IPS-NIHi7 (cell line): ENCODE measurements at regions not wholly inside any gene's neighbourhood (a gene's known extent, or its start where the extent isn't known, plus 50 kb on each side); places are given as distances from the start of the nearest gene placed in this dataset.

ENCODE experiments used
- DNase-seq: peaks from one replicate; pipeline ENCODE4 v3.0.0; 2012; ENCODE audit warnings: mixed read lengths; ENCODE audit errors: extremely low spot score

GRCh38 chr3:31249545-31249944, 283.2 kb upstream of the STT3B start:
- no peak for DNase-seq

GRCh38 chr3:31250116-31250777, 282.5 kb upstream of the STT3B start:
- DNase-seq: no peak

DNA sequence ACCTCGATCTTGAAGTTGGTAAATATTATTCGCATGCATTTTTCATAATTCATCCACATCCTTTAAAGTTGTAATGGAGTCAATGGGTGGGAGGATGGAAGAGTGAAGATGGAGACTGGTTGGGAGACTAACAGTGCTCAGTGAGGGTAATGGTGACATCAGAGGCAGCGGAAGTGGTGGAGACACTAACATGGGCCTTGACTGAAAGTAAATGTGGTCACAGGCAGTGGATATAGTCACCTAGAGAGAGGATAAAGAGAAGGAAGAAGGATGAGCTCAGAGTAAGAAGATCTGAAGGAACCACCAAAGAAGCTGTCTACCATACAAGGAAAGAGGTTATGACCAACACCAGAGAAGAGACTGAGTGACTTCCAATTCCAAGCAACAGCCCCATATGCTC, 281.6 kb upstream of the STT3B start:
- no peak for DNase-seq

DNA sequence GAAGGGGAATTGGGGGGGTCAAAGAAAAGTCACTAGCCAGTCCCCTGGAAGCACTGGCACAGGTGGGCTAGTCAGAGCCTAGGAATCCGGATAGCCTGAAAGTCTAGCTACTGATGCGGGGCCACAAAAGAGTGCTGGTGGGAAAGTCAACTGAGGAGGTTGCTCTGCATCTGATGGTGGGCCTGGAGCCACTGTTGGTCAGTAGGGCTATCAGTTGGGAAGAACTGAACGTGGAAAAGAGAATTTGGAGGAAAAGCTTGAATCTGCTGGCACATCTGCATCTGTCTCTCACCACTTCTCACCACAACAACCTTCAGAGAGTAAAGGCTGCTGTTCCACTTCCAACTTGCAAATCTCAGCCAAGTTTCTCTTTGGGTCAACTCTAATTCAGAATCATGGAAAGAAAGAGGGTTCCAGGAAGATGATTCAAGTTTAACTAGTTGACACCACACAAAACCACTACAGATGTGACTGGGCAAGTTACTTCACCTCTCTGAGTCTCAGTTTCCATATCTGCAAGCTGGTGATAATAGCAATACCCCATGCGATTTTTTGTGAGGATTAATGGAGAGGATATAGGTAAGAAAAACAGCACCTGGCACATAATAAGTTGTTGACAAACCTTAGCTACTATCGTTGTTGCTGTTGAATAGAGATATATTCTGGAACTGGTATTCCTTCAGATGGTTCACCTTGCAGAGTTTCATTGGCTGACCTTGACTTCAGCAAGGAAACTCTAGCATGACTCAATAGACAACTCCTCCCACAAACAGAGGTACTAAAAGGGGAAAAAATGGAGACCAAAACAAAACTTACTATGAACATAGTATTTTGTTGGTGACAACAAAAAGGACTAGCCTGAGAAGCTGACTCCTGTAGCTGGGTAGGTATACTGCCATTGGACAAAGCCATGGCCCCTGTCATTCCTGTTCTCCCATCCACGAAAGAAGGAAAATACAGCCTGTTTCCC, 280.2 kb upstream of the STT3B start:
- no peak for DNase-seq

GRCh38 chr3:31253782-31254181, 278.9 kb upstream of the STT3B start:
- DNase-seq: no peak

GRCh38 chr3:31254483-31254882, 278.2 kb upstream of the STT3B start:
- no peak for DNase-seq

- DNase-seq: no peak
These were observed 277.6 kb upstream of the STT3B start for GRCh38 chr3:31255007-31255581.

DNA sequence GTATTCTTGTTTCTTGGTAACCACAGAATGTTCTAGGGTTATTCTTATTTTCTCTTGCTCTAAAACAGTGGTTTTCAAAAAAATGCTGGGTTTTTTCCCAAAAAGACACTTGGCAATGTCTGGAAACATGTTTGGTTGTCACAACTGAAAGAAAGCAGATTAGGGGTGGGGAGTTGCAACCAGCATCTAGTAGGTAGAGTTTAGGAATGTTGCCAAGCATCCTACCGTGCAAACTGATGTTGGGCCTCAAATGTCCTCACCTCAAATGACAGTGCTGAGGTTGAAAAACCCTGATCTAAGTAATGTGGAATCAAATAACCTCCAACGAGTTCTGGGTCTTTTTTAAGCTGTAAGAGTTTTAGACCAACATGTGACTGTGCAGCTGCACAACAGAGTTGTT, 270.5 kb upstream of the STT3B start:
- DNase-seq: no peak

- DNase-seq: no peak
These were observed 268.8 kb upstream of the STT3B start for GRCh38 chr3:31263897-31264296.

DNA sequence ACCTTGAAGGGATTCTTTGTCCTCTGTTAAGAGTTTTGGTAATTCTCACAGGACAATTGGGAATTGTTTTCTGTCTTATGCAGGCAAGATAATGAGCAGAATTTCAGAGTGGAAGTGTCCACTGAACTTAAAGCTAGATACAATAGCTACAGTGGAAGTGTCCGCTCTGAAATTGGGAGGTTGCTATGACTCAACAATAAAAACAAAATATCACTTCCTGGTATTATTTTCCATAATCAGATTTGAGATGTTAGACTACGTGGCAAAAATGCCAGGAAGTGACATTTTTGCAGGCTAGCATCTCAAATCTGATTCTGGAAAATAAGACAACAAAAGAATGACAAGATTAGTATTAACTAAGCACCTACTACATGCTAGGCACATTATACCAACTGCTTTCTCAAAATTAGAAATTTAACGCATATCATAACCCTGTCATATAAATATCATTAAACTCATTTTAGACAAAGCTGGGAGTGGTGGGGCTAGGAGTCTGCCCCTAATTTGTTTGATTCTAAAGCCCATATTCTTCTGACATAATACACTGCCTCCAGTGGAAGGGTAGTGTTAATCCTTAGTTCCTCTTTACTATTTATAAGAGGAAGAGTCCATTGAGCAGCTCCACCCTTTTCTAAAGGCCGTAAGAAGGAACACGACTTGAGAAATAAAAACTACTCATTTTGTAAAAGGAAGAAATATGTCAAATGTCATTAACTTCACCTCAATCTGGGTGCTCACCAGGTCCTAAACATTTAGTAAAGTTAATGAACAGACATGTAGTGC, 266.9 kb upstream of the STT3B start:
- DNase-seq: no peak

GRCh38 chr3:31268868-31269267, 263.9 kb upstream of the STT3B start:
- DNase-seq: no peak

GRCh38 chr3:31270010-31270409, 262.7 kb upstream of the STT3B start:
- no peak for DNase-seq

DNA sequence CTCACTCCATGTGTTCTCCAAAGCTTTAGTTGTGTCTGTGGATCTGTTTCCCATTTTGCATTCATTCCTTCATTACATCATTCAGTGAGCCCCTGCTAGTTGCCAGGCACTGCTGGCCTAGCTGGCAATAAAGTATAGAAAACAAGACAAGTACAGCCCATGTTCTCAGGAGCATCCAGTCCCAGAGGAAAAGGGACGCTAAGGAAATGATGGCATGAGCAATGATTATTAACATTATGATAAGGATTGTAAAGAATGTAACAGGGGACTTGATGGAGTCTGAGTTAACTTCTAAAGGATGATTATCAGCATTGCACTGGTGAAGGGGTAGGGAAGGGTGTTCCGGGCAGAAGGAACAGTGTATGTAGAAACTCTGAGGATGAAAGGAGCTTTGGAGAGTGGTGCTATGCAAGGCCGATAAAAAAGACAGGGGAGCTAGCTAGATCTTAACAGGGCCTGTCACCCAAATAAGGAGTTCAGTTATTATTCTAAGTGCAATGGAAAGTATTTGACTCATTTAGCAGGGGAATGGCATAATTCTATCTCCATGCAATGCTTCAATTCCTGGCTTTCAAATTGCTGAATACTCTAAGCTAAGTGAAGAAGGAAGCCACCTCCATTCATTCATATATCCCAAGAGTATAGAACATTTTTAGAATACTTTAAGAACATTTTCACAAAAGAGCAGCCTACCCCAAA, 258.2 kb upstream of the STT3B start:
- DNase-seq: no peak

GRCh38 chr3:31275038-31275572, 257.6 kb upstream of the STT3B start:
- DNase-seq: no peak

- DNase-seq: no peak
These were observed 257.1 kb upstream of the STT3B start for GRCh38 chr3:31275583-31275982.

- no peak for DNase-seq
These were observed 255.1 kb upstream of the STT3B start for GRCh38 chr3:31277582-31277981.

DNA sequence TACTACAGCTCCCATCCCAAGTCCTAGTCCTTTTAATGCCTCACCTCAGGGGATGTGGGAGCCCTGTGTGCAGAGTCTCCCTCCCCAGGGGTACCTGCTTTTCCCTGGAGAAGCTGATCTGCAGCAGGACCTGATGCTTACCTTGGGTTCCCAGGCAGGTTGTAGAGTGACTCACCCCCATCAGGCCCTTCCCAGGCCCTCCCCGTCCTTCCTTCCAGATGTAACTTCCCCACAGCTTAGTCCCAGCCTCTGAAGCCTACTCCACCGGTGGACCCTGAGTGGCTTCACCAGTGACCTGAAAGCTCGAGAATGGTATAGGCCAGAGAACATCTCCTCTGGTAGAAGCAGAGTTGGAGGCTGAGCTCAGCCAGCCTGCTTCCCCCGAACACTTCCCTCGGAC, 254.2 kb upstream of the STT3B start:
- no peak for DNase-seq

- no peak for DNase-seq
These were observed 247.9 kb upstream of the STT3B start for GRCh38 chr3:31284776-31285175.

- DNase-seq: no peak
These were observed 246.8 kb upstream of the STT3B start for GRCh38 chr3:31285833-31286486.

GRCh38 chr3:31288224-31288623, 244.5 kb upstream of the STT3B start:
- DNase-seq: no peak
